Uterus (tissue), 2 donors: ENCODE measurements at regions not wholly inside any gene's neighbourhood (a gene's known extent, or its start where the extent isn't known, plus 50 kb on each side); places are given as distances from the start of the nearest gene placed in this dataset.
"Not testable (repeated sequence)": the region's sequence is repeated elsewhere in the genome, so short reads cannot be mapped to it uniquely, and the experiment has no call there.

Experiments used
- POLR2A ChIP-seq, 2 donors: fragments of 450-650 bp; IDR thresholded peaks; one replicate each; pipeline ENCODE4 v1.6.1; 2016; ENCODE audit warnings: antibody characterized with exemption in 2 of 2, mild to moderate bottlenecking in 1 of 2, moderate library complexity in 1 of 2
- TF ChIP-seq, protein P1 (sequence below), 4 experiments: fragments of 200-600 bp in 2 of 4; fragments of 450-650 bp in 2 of 4; sonication (generic) in 2 of 4; IDR thresholded peaks; one replicate each; pipeline ENCODE4 v1.5.1; 2016 to 2019; ENCODE audit warnings: antibody characterized with exemption in 4 of 4, mild to moderate bottlenecking in 2 of 4, moderate library complexity in 1 of 4

DNA sequence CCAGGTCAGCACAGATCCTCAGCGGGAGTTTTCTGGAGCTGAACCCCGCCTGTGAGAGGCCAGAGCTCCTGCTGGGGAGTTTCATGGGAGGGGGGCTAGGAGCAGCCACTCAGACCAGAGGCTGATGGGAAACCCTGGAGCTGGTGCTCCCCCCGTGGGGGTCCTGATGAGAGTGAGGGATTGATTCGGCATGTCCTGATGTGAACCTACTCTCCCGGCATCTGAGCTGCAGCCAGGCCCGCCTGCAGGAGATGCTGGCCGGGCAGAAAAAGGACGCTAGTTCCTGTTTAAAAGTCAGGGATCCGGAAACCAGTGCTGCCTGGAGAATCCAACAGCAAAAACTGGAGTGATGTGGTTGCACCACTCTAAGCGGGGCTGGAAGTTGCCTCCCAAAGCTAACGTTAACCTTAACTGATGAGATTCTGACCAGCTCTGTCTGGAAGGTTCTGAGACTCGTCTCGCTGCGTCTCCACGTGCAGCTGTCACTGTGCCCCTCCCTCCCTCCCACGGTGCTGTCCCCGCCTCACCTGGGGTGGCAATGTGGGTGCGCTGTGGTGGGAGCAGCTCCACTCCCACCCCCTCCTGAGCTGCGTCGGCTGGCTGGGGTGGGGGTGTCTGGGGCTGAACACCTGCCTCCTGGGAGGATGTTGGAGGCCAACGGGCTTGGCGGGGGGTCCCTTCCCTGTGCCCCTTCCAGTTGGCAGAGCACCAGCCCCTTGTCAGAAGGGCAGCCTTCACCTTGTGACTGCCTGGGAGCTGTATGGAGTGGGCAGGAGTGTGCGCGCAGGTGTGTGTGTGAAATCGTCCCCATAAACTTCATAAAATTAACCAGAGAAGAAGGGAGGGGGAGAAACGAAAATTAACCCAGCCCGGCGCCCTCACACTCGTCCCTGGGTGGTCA lies 96.0 kb upstream of the LRPAP1 start:
- TF ChIP-seq, protein P1, sequence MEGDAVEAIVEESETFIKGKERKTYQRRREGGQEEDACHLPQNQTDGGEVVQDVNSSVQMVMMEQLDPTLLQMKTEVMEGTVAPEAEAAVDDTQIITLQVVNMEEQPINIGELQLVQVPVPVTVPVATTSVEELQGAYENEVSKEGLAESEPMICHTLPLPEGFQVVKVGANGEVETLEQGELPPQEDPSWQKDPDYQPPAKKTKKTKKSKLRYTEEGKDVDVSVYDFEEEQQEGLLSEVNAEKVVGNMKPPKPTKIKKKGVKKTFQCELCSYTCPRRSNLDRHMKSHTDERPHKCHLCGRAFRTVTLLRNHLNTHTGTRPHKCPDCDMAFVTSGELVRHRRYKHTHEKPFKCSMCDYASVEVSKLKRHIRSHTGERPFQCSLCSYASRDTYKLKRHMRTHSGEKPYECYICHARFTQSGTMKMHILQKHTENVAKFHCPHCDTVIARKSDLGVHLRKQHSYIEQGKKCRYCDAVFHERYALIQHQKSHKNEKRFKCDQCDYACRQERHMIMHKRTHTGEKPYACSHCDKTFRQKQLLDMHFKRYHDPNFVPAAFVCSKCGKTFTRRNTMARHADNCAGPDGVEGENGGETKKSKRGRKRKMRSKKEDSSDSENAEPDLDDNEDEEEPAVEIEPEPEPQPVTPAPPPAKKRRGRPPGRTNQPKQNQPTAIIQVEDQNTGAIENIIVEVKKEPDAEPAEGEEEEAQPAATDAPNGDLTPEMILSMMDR (IDR thresholded peaks at IDR 0.05): not testable (repeated sequence)
- TF ChIP-seq POLR2A (IDR thresholded peaks at IDR 0.05): not testable (repeated sequence)
